ENCODE measurements at regions not wholly inside any gene's neighbourhood (a gene's known extent, or its start where the extent isn't known, plus 50 kb on each side); places are given as distances from the start of the nearest gene placed in this dataset.
"Not testable (repeated sequence)": the region's sequence is repeated elsewhere in the genome, so short reads cannot be mapped to it uniquely, and the experiment has no call there.

DNA sequence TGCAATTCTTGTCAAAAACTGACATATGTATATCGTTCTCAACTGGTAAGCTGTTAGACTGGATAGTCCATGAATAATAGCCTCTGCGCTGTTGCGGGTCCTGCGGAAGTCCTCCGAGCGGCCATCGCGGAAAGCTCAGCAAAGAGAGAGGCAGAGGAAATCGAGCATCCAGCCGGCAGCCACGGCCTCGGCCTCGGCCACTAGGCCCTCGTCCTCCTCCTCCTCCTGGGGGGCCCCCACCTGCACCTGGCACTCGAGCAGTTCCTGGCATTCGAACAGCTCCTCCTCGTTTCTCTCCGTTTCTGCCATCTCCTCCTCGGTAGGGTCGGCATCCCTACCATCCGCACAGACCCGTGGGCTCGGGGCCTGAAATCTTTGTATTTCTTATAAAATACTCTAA lies 111.2 kb upstream of the CYLC1 start:
- DNase-seq = not testable (repeated sequence)

DNA sequence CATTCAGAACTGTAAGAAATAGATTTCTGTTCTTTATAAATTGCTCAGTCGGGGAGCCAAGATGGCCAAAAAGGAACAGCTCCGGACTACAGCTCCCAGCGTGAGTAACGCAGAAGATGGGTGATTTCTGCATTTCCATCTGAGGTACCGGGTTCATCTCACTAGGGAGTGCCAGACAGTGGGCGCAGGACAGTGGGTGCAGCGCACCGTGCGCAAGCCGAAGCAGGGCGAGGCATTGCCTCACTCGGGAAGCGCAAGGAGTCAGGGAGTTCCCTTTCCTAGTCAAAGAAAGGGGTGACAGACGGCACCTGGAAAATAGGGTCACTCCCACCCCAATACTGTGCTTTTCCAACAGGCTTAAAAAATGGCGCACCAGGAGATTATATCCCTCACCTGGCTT lies 110.5 kb upstream of the CYLC1 start:
- not testable (repeated sequence) for DNase-seq

DNA sequence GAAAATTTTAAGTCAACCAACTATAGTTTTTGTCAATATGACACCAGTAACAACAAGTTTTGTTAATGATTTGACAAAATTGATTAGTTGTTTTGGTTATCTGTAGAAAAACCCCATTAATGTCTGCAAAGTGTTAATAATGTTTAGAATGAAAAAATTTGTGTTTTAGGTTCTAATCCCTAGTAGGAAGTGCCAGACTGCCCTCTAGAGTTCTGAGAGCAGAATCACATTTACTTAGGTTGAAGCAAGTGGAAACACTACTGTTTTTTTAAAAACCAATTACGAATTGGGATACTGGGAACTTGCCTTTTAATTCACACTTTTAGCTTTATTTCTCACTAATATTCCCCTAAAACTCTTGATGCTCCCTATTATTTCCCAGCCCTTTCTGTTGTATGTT lies 101.1 kb upstream of the CYLC1 start:
- peak; percentile 32 for DNase-seq

DNA sequence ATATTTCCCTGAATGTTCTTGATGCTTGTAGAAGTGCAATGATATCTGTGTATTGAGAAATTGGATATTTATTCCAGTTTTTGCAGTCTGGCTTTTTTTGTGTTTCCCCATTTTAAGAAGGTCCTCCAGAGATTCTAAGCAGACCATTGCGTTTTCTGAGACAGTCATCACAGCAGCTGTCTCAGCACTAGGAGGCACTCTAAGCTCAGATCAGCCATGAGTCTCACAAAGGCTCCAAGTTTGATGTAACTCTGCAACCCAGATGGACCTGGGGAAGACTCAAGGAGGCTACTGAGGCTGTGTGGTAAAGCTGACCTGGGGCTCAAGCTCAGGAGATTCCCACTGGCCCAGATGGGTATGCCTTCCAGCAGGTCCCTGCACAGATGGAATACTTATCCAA lies 89.3 kb upstream of the CYLC1 start:
- no peak for DNase-seq

Measured in NCI-H1092 (cell line).